T-helper 1 cell treated with Interleukin-12 subunit alpha and Interleukin-12 subunit beta and Interleukin-4 antibody, amounts not matched to agents 30 μg/mL and 1 μg/mL, for 36 hours (primary cell): ENCODE measurements at regions not wholly inside any gene's neighbourhood (a gene's known extent, or its start where the extent isn't known, plus 50 kb on each side); places are given as distances from the start of the nearest gene placed in this dataset.

Experiments
- H3K27ac Mint-ChIP-seq: one replicate; pipeline ENCODE4 v1.8.0; 2021; ENCODE audit warnings: mild to moderate bottlenecking, mixed read lengths
- H3K27me3 Mint-ChIP-seq: one replicate; pipeline ENCODE4 v1.8.0; 2021; ENCODE audit warnings: low read depth, mixed read lengths
- H3K36me3 Mint-ChIP-seq: one replicate; pipeline ENCODE4 v1.8.0; 2021; ENCODE audit warnings: low read depth, mixed read lengths
- H3K4me1 Mint-ChIP-seq: one replicate; pipeline ENCODE4 v1.8.0; 2021; ENCODE audit warnings: low read depth, mixed read lengths
- H3K4me3 Mint-ChIP-seq: one replicate; pipeline ENCODE4 v1.8.0; 2021; ENCODE audit warnings: mild to moderate bottlenecking, moderate library complexity, mixed read lengths
- H3K9me3 Mint-ChIP-seq: one replicate; pipeline ENCODE4 v1.8.0; 2021; ENCODE audit warnings: mixed read lengths

- H3K27ac Mint-ChIP-seq: no peak overlapping the region
- no peaks in the 10 kb centered on the region for H3K36me3 Mint-ChIP-seq
- H3K4me1 Mint-ChIP-seq: no peaks in the 10 kb centered on the region
- H3K27me3 Mint-ChIP-seq: no peaks in the 10 kb centered on the region
- peaks cover 21% of the 10 kb centered on the region for H3K9me3 Mint-ChIP-seq
- H3K4me3 Mint-ChIP-seq: no peak overlapping the region
Measured at GRCh38 chr18:29063346-29063745, 886.4 kb upstream of the CDH2 start.

GRCh38 chr18:29062921-29063320 is 886.0 kb upstream of the CDH2 start:
- Mint-ChIP-seq H3K36me3 (no peaks in the 10 kb centered on the region), H3K27ac (no peak overlapping the region), H3K4me1 (no peaks in the 10 kb centered on the region), H3K27me3 (no peaks in the 10 kb centered on the region), H3K9me3 (peaks cover 21% of the 10 kb centered on the region), H3K4me3 (no peak overlapping the region)

- Mint-ChIP-seq H3K4me3 (no peak overlapping the region), H3K27ac (no peak overlapping the region), H3K9me3 (peaks cover 15% of the 10 kb centered on the region), H3K4me1 (no peaks in the 10 kb centered on the region), H3K27me3 (no peaks in the 10 kb centered on the region), H3K36me3 (no peaks in the 10 kb centered on the region)
Measured at GRCh38 chr18:29060349-29060748, 883.4 kb upstream of the CDH2 start.

GRCh38 chr18:29057703-29058102 is 880.8 kb upstream of the CDH2 start:
- Mint-ChIP-seq H3K27ac (no peak overlapping the region), H3K4me3 (no peak overlapping the region), H3K4me1 (no peaks in the 10 kb centered on the region), H3K9me3 (peaks cover 12% of the 10 kb centered on the region), H3K27me3 (no peaks in the 10 kb centered on the region), H3K36me3 (no peaks in the 10 kb centered on the region)

- H3K4me1 Mint-ChIP-seq: no peaks in the 10 kb centered on the region
- no peak overlapping the region for H3K27ac Mint-ChIP-seq
- no peaks in the 10 kb centered on the region for H3K27me3 Mint-ChIP-seq
- H3K36me3 Mint-ChIP-seq: no peaks in the 10 kb centered on the region
- H3K9me3 Mint-ChIP-seq: peaks cover 11% of the 10 kb centered on the region
- no peak overlapping the region for H3K4me3 Mint-ChIP-seq
Measured at GRCh38 chr18:29056800-29057199, 879.9 kb upstream of the CDH2 start.

GRCh38 chr18:29041976-29042375 is 865.0 kb upstream of the CDH2 start:
- no peaks in the 10 kb centered on the region for H3K36me3 Mint-ChIP-seq
- peaks cover 25% of the 10 kb centered on the region for H3K9me3 Mint-ChIP-seq
- H3K4me3 Mint-ChIP-seq: no peak overlapping the region
- no peak overlapping the region for H3K27ac Mint-ChIP-seq
- no peaks in the 10 kb centered on the region for H3K27me3 Mint-ChIP-seq
- H3K4me1 Mint-ChIP-seq: no peaks in the 10 kb centered on the region

- Mint-ChIP-seq H3K4me3 (no peak overlapping the region), H3K36me3 (no peaks in the 10 kb centered on the region), H3K27me3 (no peaks in the 10 kb centered on the region), H3K4me1 (no peaks in the 10 kb centered on the region), H3K9me3 (peaks cover 17% of the 10 kb centered on the region), H3K27ac (no peak overlapping the region)
Measured at GRCh38 chr18:29034113-29034856, 857.4 kb upstream of the CDH2 start.

GRCh38 chr18:29028560-29028959 is 851.6 kb upstream of the CDH2 start:
- no peaks in the 10 kb centered on the region for H3K36me3 Mint-ChIP-seq
- no peak overlapping the region for H3K27ac Mint-ChIP-seq
- H3K4me1 Mint-ChIP-seq: no peaks in the 10 kb centered on the region
- H3K4me3 Mint-ChIP-seq: no peak overlapping the region
- peaks cover 6% of the 10 kb centered on the region for H3K9me3 Mint-ChIP-seq
- H3K27me3 Mint-ChIP-seq: no peaks in the 10 kb centered on the region

GRCh38 chr18:29018976-29019375 is 842.0 kb upstream of the CDH2 start:
- no peaks in the 10 kb centered on the region for H3K36me3 Mint-ChIP-seq
- H3K27ac Mint-ChIP-seq: no peak overlapping the region
- no peak overlapping the region for H3K4me3 Mint-ChIP-seq
- H3K27me3 Mint-ChIP-seq: no peaks in the 10 kb centered on the region
- H3K9me3 Mint-ChIP-seq: peaks cover 16% of the 10 kb centered on the region
- H3K4me1 Mint-ChIP-seq: no peaks in the 10 kb centered on the region

GRCh38 chr18:29012883-29013465 is 836.0 kb upstream of the CDH2 start:
- no peaks in the 10 kb centered on the region for H3K27me3 Mint-ChIP-seq
- H3K27ac Mint-ChIP-seq: no peak overlapping the region
- H3K36me3 Mint-ChIP-seq: no peaks in the 10 kb centered on the region
- H3K4me1 Mint-ChIP-seq: no peaks in the 10 kb centered on the region
- peaks cover 11% of the 10 kb centered on the region for H3K9me3 Mint-ChIP-seq
- H3K4me3 Mint-ChIP-seq: no peak overlapping the region

GRCh38 chr18:29012364-29012763 is 835.4 kb upstream of the CDH2 start:
- no peaks in the 10 kb centered on the region for H3K36me3 Mint-ChIP-seq
- H3K4me3 Mint-ChIP-seq: no peak overlapping the region
- H3K9me3 Mint-ChIP-seq: peaks cover 11% of the 10 kb centered on the region
- H3K27ac Mint-ChIP-seq: no peak overlapping the region
- no peaks in the 10 kb centered on the region for H3K27me3 Mint-ChIP-seq
- no peaks in the 10 kb centered on the region for H3K4me1 Mint-ChIP-seq

GRCh38 chr18:29009250-29009803 is 832.4 kb upstream of the CDH2 start:
- no peaks in the 10 kb centered on the region for H3K36me3 Mint-ChIP-seq
- no peaks in the 10 kb centered on the region for H3K4me1 Mint-ChIP-seq
- no peak overlapping the region for H3K4me3 Mint-ChIP-seq
- H3K27me3 Mint-ChIP-seq: no peaks in the 10 kb centered on the region
- H3K9me3 Mint-ChIP-seq: peaks cover 5% of the 10 kb centered on the region
- H3K27ac Mint-ChIP-seq: no peak overlapping the region

- Mint-ChIP-seq H3K9me3 (peaks cover under 1% of the 10 kb centered on the region), H3K27me3 (no peaks in the 10 kb centered on the region), H3K4me1 (no peaks in the 10 kb centered on the region), H3K27ac (no peak overlapping the region), H3K4me3 (no peak overlapping the region), H3K36me3 (no peaks in the 10 kb centered on the region)
Measured at GRCh38 chr18:29008809-29009208, 831.9 kb upstream of the CDH2 start.

- no peak overlapping the region for H3K4me3 Mint-ChIP-seq
- no peaks in the 10 kb centered on the region for H3K36me3 Mint-ChIP-seq
- H3K27me3 Mint-ChIP-seq: no peaks in the 10 kb centered on the region
- no peaks in the 10 kb centered on the region for H3K4me1 Mint-ChIP-seq
- no peaks in the 10 kb centered on the region for H3K9me3 Mint-ChIP-seq
- no peak overlapping the region for H3K27ac Mint-ChIP-seq
Measured at GRCh38 chr18:29007986-29008654, 831.2 kb upstream of the CDH2 start.

- H3K9me3 Mint-ChIP-seq: peaks cover 6% of the 10 kb centered on the region
- no peaks in the 10 kb centered on the region for H3K36me3 Mint-ChIP-seq
- no peaks in the 10 kb centered on the region for H3K27me3 Mint-ChIP-seq
- H3K27ac Mint-ChIP-seq: no peak overlapping the region
- no peaks in the 10 kb centered on the region for H3K4me1 Mint-ChIP-seq
- no peak overlapping the region for H3K4me3 Mint-ChIP-seq
Measured at GRCh38 chr18:29004921-29005320, 828.0 kb upstream of the CDH2 start.
